ENCODE measurements at regions not wholly inside any gene's neighbourhood (a gene's known extent, or its start where the extent isn't known, plus 50 kb on each side); places are given as distances from the start of the nearest gene placed in this dataset.

- Histone ChIP-seq H3K36me3 (ENCODE audit: control insufficient read depth, insufficient read depth, low read length) (no peaks in the 10 kb centered on the region), H4K20me1 (ENCODE audit: control insufficient read depth, extremely low read depth, insufficient read depth, low read length) (no peaks in the 10 kb centered on the region), H3K4me1 (ENCODE audit: control insufficient read depth, extremely low read depth, insufficient read depth, low read length) (peaks cover 4% of the 10 kb centered on the region), H3K9me3 (ENCODE audit: control insufficient read depth, insufficient read depth, low read depth, low read length) (no peaks in the 10 kb centered on the region), H3K27me3 (ENCODE audit: control insufficient read depth, insufficient read depth, low read length) (no peaks in the 10 kb centered on the region), H2AFZ (ENCODE audit: low read length) (no peak overlapping the region), H3K4me2 (ENCODE audit: extremely low read depth, insufficient read depth, low read length) (no peak overlapping the region), H3K79me2 (ENCODE audit: control insufficient read depth, insufficient read depth, low read length) (no peaks in the 10 kb centered on the region), H3K27ac (ENCODE audit: insufficient read depth, low read length) (no peak overlapping the region), H3K9ac (ENCODE audit: insufficient read depth, low read length) (no peak overlapping the region), H3K4me3 (replicated peaks in 1 of 4; ENCODE audit: control extremely low read depth in 1 of 4, insufficient read depth in 1 of 4, low read depth in 3 of 4, low read length in 4 of 4) (no peak overlapping the region)
- peak in 1 of 2 donors; percentile 50 for DNase-seq (ENCODE audit: low read depth in 2 of 2)
- TF ChIP-seq EZH2 (IDR thresholded peaks at IDR 0.05; ENCODE audit: low read length, missing control alignments) (no peak), CTCF (conservative IDR thresholded peaks at IDR 0.05 in 1 of 2, IDR thresholded peaks at IDR 0.05 in 1 of 2; ENCODE audit: low read depth in 1 of 2, low read length in 2 of 2) (no peak)
Measured at GRCh38 chr4:149168645-149169044, 647.0 kb downstream of the IQCM start.

GRCh38 chr4:149166876-149167275 is 648.8 kb downstream of the IQCM start:
- Histone ChIP-seq H4K20me1 (ENCODE audit: control insufficient read depth, extremely low read depth, insufficient read depth, low read length) (no peaks in the 10 kb centered on the region), H3K27ac (ENCODE audit: insufficient read depth, low read length) (no peak overlapping the region), H3K9ac (ENCODE audit: insufficient read depth, low read length) (no peak overlapping the region), H3K4me2 (ENCODE audit: extremely low read depth, insufficient read depth, low read length) (no peak overlapping the region), H3K4me3 (replicated peaks in 1 of 4; ENCODE audit: control extremely low read depth in 1 of 4, insufficient read depth in 1 of 4, low read depth in 3 of 4, low read length in 4 of 4) (no peak overlapping the region), H2AFZ (ENCODE audit: low read length) (no peak overlapping the region), H3K36me3 (ENCODE audit: control insufficient read depth, insufficient read depth, low read length) (no peaks in the 10 kb centered on the region), H3K9me3 (ENCODE audit: control insufficient read depth, insufficient read depth, low read depth, low read length) (no peaks in the 10 kb centered on the region), H3K4me1 (ENCODE audit: control insufficient read depth, extremely low read depth, insufficient read depth, low read length) (peaks cover 4% of the 10 kb centered on the region), H3K79me2 (ENCODE audit: control insufficient read depth, insufficient read depth, low read length) (no peaks in the 10 kb centered on the region), H3K27me3 (ENCODE audit: control insufficient read depth, insufficient read depth, low read length) (no peaks in the 10 kb centered on the region)
- TF ChIP-seq CTCF (conservative IDR thresholded peaks at IDR 0.05 in 1 of 2, IDR thresholded peaks at IDR 0.05 in 1 of 2; ENCODE audit: low read depth in 1 of 2, low read length in 2 of 2) (no peak), EZH2 (IDR thresholded peaks at IDR 0.05; ENCODE audit: low read length, missing control alignments) (no peak)
- DNase-seq (ENCODE audit: low read depth in 2 of 2), result peak in 1 of 2 donors; percentile 62

GRCh38 chr4:149166365-149166764 is 649.3 kb downstream of the IQCM start:
- Histone ChIP-seq H3K4me1 (ENCODE audit: control insufficient read depth, extremely low read depth, insufficient read depth, low read length) (peaks cover 4% of the 10 kb centered on the region), H3K4me2 (ENCODE audit: extremely low read depth, insufficient read depth, low read length) (no peak overlapping the region), H2AFZ (ENCODE audit: low read length) (no peak overlapping the region)

More at GRCh38 chr4:149166365-149166764, 649.3 kb downstream of the IQCM start:
- DNase-seq (ENCODE audit: low read depth in 2 of 2), result peak in 1 of 2 donors; percentile 57
- H3K9me3 ChIP-seq (ENCODE audit: control insufficient read depth, insufficient read depth, low read depth, low read length), result no peaks in the 10 kb centered on the region
- H3K79me2 ChIP-seq (ENCODE audit: control insufficient read depth, insufficient read depth, low read length), result no peaks in the 10 kb centered on the region
- no peaks in the 10 kb centered on the region for H4K20me1 ChIP-seq (ENCODE audit: control insufficient read depth, extremely low read depth, insufficient read depth, low read length)
- TF ChIP-seq EZH2 (IDR thresholded peaks at IDR 0.05; ENCODE audit: low read length, missing control alignments) (no peak), CTCF (conservative IDR thresholded peaks at IDR 0.05 in 1 of 2, IDR thresholded peaks at IDR 0.05 in 1 of 2; ENCODE audit: low read depth in 1 of 2, low read length in 2 of 2) (no peak)
- no peak overlapping the region for H3K4me3 ChIP-seq (replicated peaks in 1 of 4; ENCODE audit: control extremely low read depth in 1 of 4, insufficient read depth in 1 of 4, low read depth in 3 of 4, low read length in 4 of 4)
- H3K9ac ChIP-seq (ENCODE audit: insufficient read depth, low read length), result no peak overlapping the region
- H3K27me3 ChIP-seq (ENCODE audit: control insufficient read depth, insufficient read depth, low read length), result no peaks in the 10 kb centered on the region
- no peaks in the 10 kb centered on the region for H3K36me3 ChIP-seq (ENCODE audit: control insufficient read depth, insufficient read depth, low read length)
- H3K27ac ChIP-seq (ENCODE audit: insufficient read depth, low read length), result no peak overlapping the region
